GM21381 (cell line): ENCODE measurements at regions not wholly inside any gene's neighbourhood (a gene's known extent, or its start where the extent isn't known, plus 50 kb on each side); places are given as distances from the start of the nearest gene placed in this dataset.
A peak's percentile ranks its signal among the peaks of the same experiment; 100 is the strongest.

Experiments used
- ATAC-seq: cut with Tn5 transposase; IDR thresholded peaks from one replicate; pipeline ENCODE4 v1.9.1; 2021; ENCODE audit warnings: mild to moderate bottlenecking, moderate library complexity; ENCODE audit not compliant: unreplicated experiment

GRCh38 chr2:160672211-160672610 lies 178.6 kb upstream of the RBMS1 start:
- ATAC-seq, result no peak

- ATAC-seq, result no peak
These were observed 180.6 kb upstream of the RBMS1 start for GRCh38 chr2:160674146-160674750.

GRCh38 chr2:160679686-160680085 lies 186.1 kb upstream of the RBMS1 start:
- ATAC-seq, result no peak

- ATAC-seq, result no peak
These were observed 186.7 kb upstream of the RBMS1 start for GRCh38 chr2:160680294-160680693.

GRCh38 chr2:160680974-160681373 lies 187.4 kb upstream of the RBMS1 start:
- no peak for ATAC-seq

GRCh38 chr2:160683206-160683605 lies 189.6 kb upstream of the RBMS1 start:
- no peak for ATAC-seq

- no peak for ATAC-seq
These were observed 194.0 kb upstream of the RBMS1 start for GRCh38 chr2:160687629-160688028.

- no peak for ATAC-seq
These were observed 195.8 kb upstream of the RBMS1 start for GRCh38 chr2:160689441-160689840.

- ATAC-seq, result no peak
These were observed 200.6 kb upstream of the RBMS1 start for GRCh38 chr2:160694221-160694620.

GRCh38 chr2:160694631-160695030 lies 201.0 kb upstream of the RBMS1 start:
- no peak for ATAC-seq

GRCh38 chr2:160695402-160696086 lies 201.9 kb upstream of the RBMS1 start:
- ATAC-seq, result no peak

GRCh38 chr2:160696087-160696452 lies 202.5 kb upstream of the RBMS1 start:
- ATAC-seq, result no peak

GRCh38 chr2:160697817-160698216 lies 204.2 kb upstream of the RBMS1 start:
- no peak for ATAC-seq

- ATAC-seq, result no peak
These were observed 206.6 kb upstream of the RBMS1 start for GRCh38 chr2:160700021-160700814.

- no peak for ATAC-seq
These were observed 208.2 kb upstream of the RBMS1 start for GRCh38 chr2:160701822-160702221.

GRCh38 chr2:160702754-160703153 lies 209.1 kb upstream of the RBMS1 start:
- no peak for ATAC-seq

- ATAC-seq, result peak; percentile 87
These were observed 210.3 kb upstream of the RBMS1 start for GRCh38 chr2:160703648-160704585.

- ATAC-seq, result no peak
These were observed 221.8 kb upstream of the RBMS1 start for GRCh38 chr2:160715428-160715827.

- no peak for ATAC-seq
These were observed 225.5 kb upstream of the RBMS1 start for GRCh38 chr2:160719116-160719515.

- ATAC-seq, result no peak
These were observed 226.5 kb upstream of the RBMS1 start for GRCh38 chr2:160720098-160720497.
